ENCODE measurements at regions not wholly inside any gene's neighbourhood (a gene's known extent, or its start where the extent isn't known, plus 50 kb on each side); places are given as distances from the start of the nearest gene placed in this dataset.

DNA sequence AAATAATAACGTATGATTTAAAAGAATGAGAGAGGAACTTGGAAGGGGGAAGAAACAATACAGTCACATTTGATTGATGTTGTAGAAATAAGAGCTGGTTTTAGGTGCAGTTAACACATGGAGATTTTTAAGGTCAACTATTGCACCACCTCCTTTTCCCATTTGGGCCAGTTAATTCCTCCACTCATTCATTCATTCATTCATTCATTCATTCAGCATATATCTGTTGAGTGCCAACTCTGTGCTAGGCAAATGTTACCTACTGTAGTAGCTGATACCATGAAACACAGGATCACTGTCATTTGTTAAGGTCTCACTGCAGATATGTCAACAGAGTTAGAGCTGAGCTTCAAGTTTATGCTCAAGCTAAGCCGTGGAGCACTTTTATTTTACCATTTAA, 115.7 kb upstream of the ARID2 start:
- no peaks in the 10 kb centered on the region for H3K9me3 ChIP-seq (ENCODE audit: control insufficient read depth, insufficient read depth, low read length)
- H3K4me3 ChIP-seq (ENCODE audit: low read depth, low read length), result no peak overlapping the region
- no peaks in the 10 kb centered on the region for H3K27me3 ChIP-seq (ENCODE audit: control insufficient read depth, insufficient read depth, low read length)
- H3K36me3 ChIP-seq (ENCODE audit: control insufficient read depth, insufficient read depth, low read length), result no peaks in the 10 kb centered on the region
- no peak overlapping the region for H3K9ac ChIP-seq (ENCODE audit: low read depth, low read length)
- H3K4me1 ChIP-seq (ENCODE audit: control insufficient read depth, insufficient read depth, low read length), result no peaks in the 10 kb centered on the region

GRCh38 chr12:45615268-45615667, 114.2 kb upstream of the ARID2 start:
- Histone ChIP-seq H3K9me3 (ENCODE audit: control insufficient read depth, insufficient read depth, low read length) (no peaks in the 10 kb centered on the region), H3K9ac (ENCODE audit: low read depth, low read length) (no peak overlapping the region), H3K4me3 (ENCODE audit: low read depth, low read length) (no peak overlapping the region), H3K36me3 (ENCODE audit: control insufficient read depth, insufficient read depth, low read length) (no peaks in the 10 kb centered on the region), H3K4me1 (ENCODE audit: control insufficient read depth, insufficient read depth, low read length) (no peaks in the 10 kb centered on the region), H3K27me3 (ENCODE audit: control insufficient read depth, insufficient read depth, low read length) (no peaks in the 10 kb centered on the region)

GRCh38 chr12:45619736-45620135, 109.8 kb upstream of the ARID2 start:
- Histone ChIP-seq H3K9me3 (ENCODE audit: control insufficient read depth, insufficient read depth, low read length) (no peaks in the 10 kb centered on the region), H3K9ac (ENCODE audit: low read depth, low read length) (no peak overlapping the region), H3K27me3 (ENCODE audit: control insufficient read depth, insufficient read depth, low read length) (no peaks in the 10 kb centered on the region), H3K36me3 (ENCODE audit: control insufficient read depth, insufficient read depth, low read length) (no peaks in the 10 kb centered on the region), H3K4me1 (ENCODE audit: control insufficient read depth, insufficient read depth, low read length) (no peaks in the 10 kb centered on the region), H3K4me3 (ENCODE audit: low read depth, low read length) (no peak overlapping the region)

GRCh38 chr12:45621703-45622102, 107.8 kb upstream of the ARID2 start:
- Histone ChIP-seq H3K4me3 (ENCODE audit: low read depth, low read length) (no peak overlapping the region), H3K9ac (ENCODE audit: low read depth, low read length) (no peak overlapping the region), H3K4me1 (ENCODE audit: control insufficient read depth, insufficient read depth, low read length) (no peaks in the 10 kb centered on the region), H3K9me3 (ENCODE audit: control insufficient read depth, insufficient read depth, low read length) (no peaks in the 10 kb centered on the region), H3K27me3 (ENCODE audit: control insufficient read depth, insufficient read depth, low read length) (no peaks in the 10 kb centered on the region), H3K36me3 (ENCODE audit: control insufficient read depth, insufficient read depth, low read length) (no peaks in the 10 kb centered on the region)

DNA sequence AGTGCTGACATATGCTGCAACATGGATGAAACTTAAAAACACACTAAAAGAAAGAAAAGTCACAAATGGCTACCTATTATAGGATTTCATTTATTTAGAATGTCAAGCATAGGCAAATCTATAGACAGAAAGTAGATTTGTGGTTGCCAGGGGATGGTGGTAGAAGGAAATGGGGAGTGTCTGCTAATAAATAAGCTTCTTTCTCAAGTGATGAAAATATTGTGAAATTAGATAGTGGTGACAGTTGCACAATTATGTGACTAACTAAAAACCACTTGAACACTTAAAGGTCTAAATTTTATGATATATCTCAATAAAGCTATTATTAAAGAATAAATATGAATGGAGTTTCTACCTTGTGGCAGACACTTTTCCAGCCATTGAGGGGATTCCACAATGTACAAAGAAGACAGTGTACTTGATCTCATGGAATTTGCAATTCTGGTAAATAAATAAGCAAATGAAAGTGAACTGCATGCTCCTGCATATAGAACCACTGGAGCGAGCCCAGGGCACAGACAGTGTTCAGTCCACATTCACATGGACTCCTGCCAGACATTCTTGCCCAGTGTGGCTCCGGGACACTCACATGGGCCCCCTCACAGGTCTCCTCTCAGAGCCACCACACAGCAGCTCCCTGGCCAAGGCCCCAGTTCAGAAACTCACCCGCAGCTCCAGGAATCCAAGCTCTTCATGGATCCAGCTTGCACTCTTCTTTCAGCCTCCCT, 107.1 kb upstream of the ARID2 start:
- no peak overlapping the region for H3K4me3 ChIP-seq (ENCODE audit: low read depth, low read length)
- H3K4me1 ChIP-seq (ENCODE audit: control insufficient read depth, insufficient read depth, low read length), result peaks cover 3% of the 10 kb centered on the region
- no peaks in the 10 kb centered on the region for H3K9me3 ChIP-seq (ENCODE audit: control insufficient read depth, insufficient read depth, low read length)
- H3K9ac ChIP-seq (ENCODE audit: low read depth, low read length), result no peak overlapping the region
- no peaks in the 10 kb centered on the region for H3K36me3 ChIP-seq (ENCODE audit: control insufficient read depth, insufficient read depth, low read length)
- H3K27me3 ChIP-seq (ENCODE audit: control insufficient read depth, insufficient read depth, low read length), result no peaks in the 10 kb centered on the region

- H3K9me3 ChIP-seq (ENCODE audit: control insufficient read depth, insufficient read depth, low read length), result no peaks in the 10 kb centered on the region
- H3K9ac ChIP-seq (ENCODE audit: low read depth, low read length), result no peak overlapping the region
- peaks cover 3% of the 10 kb centered on the region for H3K4me1 ChIP-seq (ENCODE audit: control insufficient read depth, insufficient read depth, low read length)
- H3K36me3 ChIP-seq (ENCODE audit: control insufficient read depth, insufficient read depth, low read length), result no peaks in the 10 kb centered on the region
- no peak overlapping the region for H3K4me3 ChIP-seq (ENCODE audit: low read depth, low read length)
- no peaks in the 10 kb centered on the region for H3K27me3 ChIP-seq (ENCODE audit: control insufficient read depth, insufficient read depth, low read length)
Observed at GRCh38 chr12:45623221-45623620, 106.3 kb upstream of the ARID2 start.

DNA sequence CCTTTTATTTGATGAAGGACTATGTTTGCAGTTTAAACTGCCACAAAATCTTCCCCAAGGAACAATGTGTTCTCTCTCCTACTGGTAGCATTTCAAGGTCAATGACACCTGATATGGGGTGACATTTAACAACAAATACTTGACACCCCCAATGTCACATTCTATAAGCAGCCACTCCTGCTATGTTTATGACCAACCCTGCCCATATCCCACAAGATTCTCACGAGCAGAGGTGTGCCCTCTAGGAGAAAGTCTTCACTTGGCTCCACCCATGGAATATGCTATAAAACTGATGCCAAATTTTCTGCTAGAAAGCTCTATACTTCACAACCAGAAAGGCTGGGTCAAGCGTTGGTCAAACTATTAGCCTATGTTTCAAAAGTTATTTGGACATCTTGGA, 105.6 kb upstream of the ARID2 start:
- Histone ChIP-seq H3K36me3 (ENCODE audit: control insufficient read depth, insufficient read depth, low read length) (no peaks in the 10 kb centered on the region), H3K4me3 (ENCODE audit: low read depth, low read length) (no peak overlapping the region), H3K9me3 (ENCODE audit: control insufficient read depth, insufficient read depth, low read length) (no peaks in the 10 kb centered on the region), H3K27me3 (ENCODE audit: control insufficient read depth, insufficient read depth, low read length) (no peaks in the 10 kb centered on the region), H3K4me1 (ENCODE audit: control insufficient read depth, insufficient read depth, low read length) (peaks cover 3% of the 10 kb centered on the region), H3K9ac (ENCODE audit: low read depth, low read length) (no peak overlapping the region)

GRCh38 chr12:45626965-45627364, 102.5 kb upstream of the ARID2 start:
- H3K36me3 ChIP-seq (ENCODE audit: control insufficient read depth, insufficient read depth, low read length), result no peaks in the 10 kb centered on the region
- H3K9ac ChIP-seq (ENCODE audit: low read depth, low read length), result no peak overlapping the region
- no peaks in the 10 kb centered on the region for H3K27me3 ChIP-seq (ENCODE audit: control insufficient read depth, insufficient read depth, low read length)
- peaks cover 3% of the 10 kb centered on the region for H3K4me1 ChIP-seq (ENCODE audit: control insufficient read depth, insufficient read depth, low read length)
- H3K4me3 ChIP-seq (ENCODE audit: low read depth, low read length), result no peak overlapping the region
- no peaks in the 10 kb centered on the region for H3K9me3 ChIP-seq (ENCODE audit: control insufficient read depth, insufficient read depth, low read length)

GRCh38 chr12:45627407-45628069, 102.0 kb upstream of the ARID2 start:
- H3K4me1 ChIP-seq (ENCODE audit: control insufficient read depth, insufficient read depth, low read length), result peaks cover 3% of the 10 kb centered on the region
- H3K36me3 ChIP-seq (ENCODE audit: control insufficient read depth, insufficient read depth, low read length), result no peaks in the 10 kb centered on the region
- H3K9ac ChIP-seq (ENCODE audit: low read depth, low read length), result no peak overlapping the region
- no peaks in the 10 kb centered on the region for H3K9me3 ChIP-seq (ENCODE audit: control insufficient read depth, insufficient read depth, low read length)
- H3K4me3 ChIP-seq (ENCODE audit: low read depth, low read length), result no peak overlapping the region
- H3K27me3 ChIP-seq (ENCODE audit: control insufficient read depth, insufficient read depth, low read length), result no peaks in the 10 kb centered on the region

DNA sequence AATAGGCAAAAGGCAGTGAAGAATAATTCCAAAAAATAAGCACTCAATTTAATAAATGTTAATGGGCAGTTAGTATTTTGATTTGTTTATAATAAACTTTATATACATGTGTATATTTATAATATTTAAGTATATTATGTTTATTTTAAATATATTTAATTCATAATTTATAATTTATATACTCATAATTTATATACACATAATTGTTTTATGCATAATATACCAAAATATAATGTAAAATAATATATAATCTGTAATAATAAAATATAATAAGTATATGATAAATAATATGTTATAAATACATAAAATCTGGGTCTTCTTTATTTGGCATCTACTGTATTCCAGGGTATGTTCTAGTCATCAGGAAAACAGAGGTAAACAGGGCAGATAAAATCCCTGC, 100.2 kb upstream of the ARID2 start:
- Histone ChIP-seq H3K4me1 (ENCODE audit: control insufficient read depth, insufficient read depth, low read length) (peaks cover 3% of the 10 kb centered on the region), H3K27me3 (ENCODE audit: control insufficient read depth, insufficient read depth, low read length) (no peaks in the 10 kb centered on the region), H3K4me3 (ENCODE audit: low read depth, low read length) (no peak overlapping the region), H3K9me3 (ENCODE audit: control insufficient read depth, insufficient read depth, low read length) (no peaks in the 10 kb centered on the region), H3K36me3 (ENCODE audit: control insufficient read depth, insufficient read depth, low read length) (no peaks in the 10 kb centered on the region), H3K9ac (ENCODE audit: low read depth, low read length) (no peak overlapping the region)

DNA sequence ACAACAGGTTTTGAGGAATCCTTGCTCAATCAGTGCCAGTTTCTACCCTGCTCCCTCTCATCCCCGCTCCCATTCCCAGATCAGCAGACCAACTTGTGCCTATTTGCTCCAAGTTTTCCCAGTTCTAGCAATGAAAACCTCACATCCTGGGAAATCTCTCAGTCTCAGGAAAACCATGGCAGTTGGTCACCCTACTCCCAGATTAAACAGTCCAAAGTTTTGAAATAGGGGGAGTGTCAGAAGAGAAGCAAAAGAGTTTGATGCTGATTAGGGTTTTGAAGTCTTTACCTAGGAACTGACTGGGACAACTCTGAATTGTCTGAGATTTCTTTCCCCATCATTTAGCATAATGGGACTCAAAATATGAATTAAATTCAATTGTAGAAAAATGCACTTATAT, 95.8 kb upstream of the ARID2 start:
- no peaks in the 10 kb centered on the region for H3K9me3 ChIP-seq (ENCODE audit: control insufficient read depth, insufficient read depth, low read length)
- H3K27me3 ChIP-seq (ENCODE audit: control insufficient read depth, insufficient read depth, low read length), result no peaks in the 10 kb centered on the region
- H3K4me3 ChIP-seq (ENCODE audit: low read depth, low read length), result no peak overlapping the region
- no peaks in the 10 kb centered on the region for H3K36me3 ChIP-seq (ENCODE audit: control insufficient read depth, insufficient read depth, low read length)
- H3K4me1 ChIP-seq (ENCODE audit: control insufficient read depth, insufficient read depth, low read length), result no peaks in the 10 kb centered on the region
- no peak overlapping the region for H3K9ac ChIP-seq (ENCODE audit: low read depth, low read length)

GRCh38 chr12:45634273-45634917, 95.1 kb upstream of the ARID2 start:
- no peak overlapping the region for H3K9ac ChIP-seq (ENCODE audit: low read depth, low read length)
- H3K27me3 ChIP-seq (ENCODE audit: control insufficient read depth, insufficient read depth, low read length), result no peaks in the 10 kb centered on the region
- H3K4me3 ChIP-seq (ENCODE audit: low read depth, low read length), result no peak overlapping the region
- H3K36me3 ChIP-seq (ENCODE audit: control insufficient read depth, insufficient read depth, low read length), result no peaks in the 10 kb centered on the region
- H3K4me1 ChIP-seq (ENCODE audit: control insufficient read depth, insufficient read depth, low read length), result no peaks in the 10 kb centered on the region
- no peaks in the 10 kb centered on the region for H3K9me3 ChIP-seq (ENCODE audit: control insufficient read depth, insufficient read depth, low read length)
